Vagina (tissue), 2 donors: ENCODE measurements at regions not wholly inside any gene's neighbourhood (a gene's known extent, or its start where the extent isn't known, plus 50 kb on each side); places are given as distances from the start of the nearest gene placed in this dataset.

Experiments
- POLR2A ChIP-seq, 2 donors: fragments of 450-650 bp; IDR thresholded peaks; one replicate each; pipeline ENCODE4 v1.6.1; 2017; ENCODE audit warnings: antibody characterized with exemption in 2 of 2, mild to moderate bottlenecking in 2 of 2, moderate library complexity in 2 of 2
- POLR2AphosphoS5 ChIP-seq, 2 donors: sonication (generic); formaldehyde crosslinking; IDR thresholded peaks; one replicate each; pipeline ENCODE4 v1.9.0; 2017; ENCODE audit warnings: antibody characterized with exemption in 2 of 2, mild to moderate bottlenecking in 2 of 2, low read depth in 1 of 2; ENCODE audit not compliant: insufficient read depth in 1 of 2
- TF ChIP-seq, protein P1 (sequence below), 3 experiments: fragments of 450-650 bp in 2 of 3; fragments of 200-600 bp in 1 of 3; sonication (generic) in 1 of 3; IDR thresholded peaks; one replicate each; pipeline ENCODE4 v1.5.1; 2017 to 2019; ENCODE audit warnings: antibody characterized with exemption in 3 of 3, mild to moderate bottlenecking in 2 of 3, moderate library complexity in 2 of 3

DNA sequence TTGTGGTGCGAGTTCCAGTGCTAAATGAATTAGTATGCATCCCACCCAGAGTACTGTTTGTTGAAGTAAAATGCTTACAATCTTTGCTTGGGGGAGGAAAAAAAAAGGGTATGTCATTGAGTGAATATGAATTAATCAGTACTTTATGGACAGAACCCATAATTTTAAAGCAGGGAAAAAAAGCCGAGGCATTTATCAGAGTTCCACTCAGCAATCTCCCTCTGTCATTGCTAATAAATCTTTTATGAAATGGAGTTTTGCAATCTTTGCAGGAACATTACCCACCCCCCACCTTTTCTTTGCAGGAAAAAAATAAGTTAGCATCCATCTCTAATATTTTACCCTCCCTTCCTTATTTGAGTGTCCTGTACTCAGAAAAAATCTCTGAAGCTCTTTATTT is 127.9 kb upstream of the TMPO start:
- TF ChIP-seq, protein P1, sequence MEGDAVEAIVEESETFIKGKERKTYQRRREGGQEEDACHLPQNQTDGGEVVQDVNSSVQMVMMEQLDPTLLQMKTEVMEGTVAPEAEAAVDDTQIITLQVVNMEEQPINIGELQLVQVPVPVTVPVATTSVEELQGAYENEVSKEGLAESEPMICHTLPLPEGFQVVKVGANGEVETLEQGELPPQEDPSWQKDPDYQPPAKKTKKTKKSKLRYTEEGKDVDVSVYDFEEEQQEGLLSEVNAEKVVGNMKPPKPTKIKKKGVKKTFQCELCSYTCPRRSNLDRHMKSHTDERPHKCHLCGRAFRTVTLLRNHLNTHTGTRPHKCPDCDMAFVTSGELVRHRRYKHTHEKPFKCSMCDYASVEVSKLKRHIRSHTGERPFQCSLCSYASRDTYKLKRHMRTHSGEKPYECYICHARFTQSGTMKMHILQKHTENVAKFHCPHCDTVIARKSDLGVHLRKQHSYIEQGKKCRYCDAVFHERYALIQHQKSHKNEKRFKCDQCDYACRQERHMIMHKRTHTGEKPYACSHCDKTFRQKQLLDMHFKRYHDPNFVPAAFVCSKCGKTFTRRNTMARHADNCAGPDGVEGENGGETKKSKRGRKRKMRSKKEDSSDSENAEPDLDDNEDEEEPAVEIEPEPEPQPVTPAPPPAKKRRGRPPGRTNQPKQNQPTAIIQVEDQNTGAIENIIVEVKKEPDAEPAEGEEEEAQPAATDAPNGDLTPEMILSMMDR (IDR thresholded peaks at IDR 0.05), result no peak
- TF ChIP-seq POLR2A (IDR thresholded peaks at IDR 0.05) (no peak), POLR2AphosphoS5 (IDR thresholded peaks at IDR 0.05; ENCODE audit: insufficient read depth in 1 of 2, low read depth in 1 of 2) (no peak)
